ENCODE measurements at regions not wholly inside any gene's neighbourhood (a gene's known extent, or its start where the extent isn't known, plus 50 kb on each side); places are given as distances from the start of the nearest gene placed in this dataset.

GRCh38 chr13:76634431-76635191 lies 251.6 kb downstream of the KCTD12 start:
- no peak overlapping the region for H3K4me3 ChIP-seq (ENCODE audit: low read depth, low read length, poor library complexity, severe bottlenecking)
- POLR2A ChIA-PET (ENCODE audit: low non-redundant PET): no interaction called here
- intact Hi-C loops (cut with micrococcal nuclease; ENCODE audit: unreplicated experiment): no loop called here
- H3K27ac ChIP-seq (ENCODE audit: low read depth, low read length, poor library complexity, severe bottlenecking): no peak overlapping the region
- H3K27me3 ChIP-seq (replicated peaks; ENCODE audit: insufficient read depth, low read depth, low read length, poor library complexity): no peaks in the 10 kb centered on the region
- no peaks in the 10 kb centered on the region for H3K9me3 ChIP-seq (ENCODE audit: low read depth, low read length, poor library complexity, severe bottlenecking)
- BruUV-seq (replicated peaks): no TSS peak
- CTCF ChIA-PET: no interaction called here
- H3K4me1 ChIP-seq (ENCODE audit: insufficient read depth, low read length, poor library complexity, severe bottlenecking): peaks cover 7% of the 10 kb centered on the region
- no peak for TF ChIP-seq CTCF (conservative IDR thresholded peaks at IDR 0.05; ENCODE audit: low read depth, low read length)
- TF ChIP-seq EZH2 (IDR thresholded peaks at IDR 0.05; ENCODE audit: borderline replicate concordance, low read depth, low read length, poor library complexity, severe bottlenecking): no peak
- H3K36me3 ChIP-seq (ENCODE audit: insufficient read depth, low read length, poor library complexity, severe bottlenecking): no peaks in the 10 kb centered on the region
- DNase-seq (ENCODE audit: low spot score): no peak

GRCh38 chr13:76632401-76633044 lies 253.7 kb downstream of the KCTD12 start:
- BruUV-seq (replicated peaks): no TSS peak
- Histone ChIP-seq H3K9me3 (ENCODE audit: low read depth, low read length, poor library complexity, severe bottlenecking) (no peaks in the 10 kb centered on the region), H3K36me3 (ENCODE audit: insufficient read depth, low read length, poor library complexity, severe bottlenecking) (no peaks in the 10 kb centered on the region), H3K27me3 (replicated peaks; ENCODE audit: insufficient read depth, low read depth, low read length, poor library complexity) (no peaks in the 10 kb centered on the region), H3K27ac (ENCODE audit: low read depth, low read length, poor library complexity, severe bottlenecking) (no peak overlapping the region), H3K4me3 (ENCODE audit: low read depth, low read length, poor library complexity, severe bottlenecking) (no peak overlapping the region), H3K4me1 (ENCODE audit: insufficient read depth, low read length, poor library complexity, severe bottlenecking) (no peaks in the 10 kb centered on the region)
- no peak for DNase-seq (ENCODE audit: low spot score)
- intact Hi-C loops (cut with micrococcal nuclease; ENCODE audit: unreplicated experiment): no loop called here
- no peak for TF ChIP-seq CTCF (conservative IDR thresholded peaks at IDR 0.05; ENCODE audit: low read depth, low read length)
- no peak for TF ChIP-seq EZH2 (IDR thresholded peaks at IDR 0.05; ENCODE audit: borderline replicate concordance, low read depth, low read length, poor library complexity, severe bottlenecking)
- CTCF ChIA-PET: no interaction called here
- POLR2A ChIA-PET (ENCODE audit: low non-redundant PET): no interaction called here

GRCh38 chr13:76630629-76631230 lies 255.5 kb downstream of the KCTD12 start:
- no peak overlapping the region for H3K27ac ChIP-seq (ENCODE audit: low read depth, low read length, poor library complexity, severe bottlenecking)
- no peaks in the 10 kb centered on the region for H3K4me1 ChIP-seq (ENCODE audit: insufficient read depth, low read length, poor library complexity, severe bottlenecking)
- H3K4me3 ChIP-seq (ENCODE audit: low read depth, low read length, poor library complexity, severe bottlenecking): no peak overlapping the region
- no peak for DNase-seq (ENCODE audit: low spot score)
- no peaks in the 10 kb centered on the region for H3K27me3 ChIP-seq (replicated peaks; ENCODE audit: insufficient read depth, low read depth, low read length, poor library complexity)
- no peaks in the 10 kb centered on the region for H3K9me3 ChIP-seq (ENCODE audit: low read depth, low read length, poor library complexity, severe bottlenecking)
- ChIA-PET CTCF (no interaction called here), POLR2A (ENCODE audit: low non-redundant PET) (no interaction called here)
- intact Hi-C loops (cut with micrococcal nuclease; ENCODE audit: unreplicated experiment): no loop called here
- H3K36me3 ChIP-seq (ENCODE audit: insufficient read depth, low read length, poor library complexity, severe bottlenecking): no peaks in the 10 kb centered on the region
- no TSS peak for BruUV-seq (replicated peaks)
- TF ChIP-seq EZH2 (IDR thresholded peaks at IDR 0.05; ENCODE audit: borderline replicate concordance, low read depth, low read length, poor library complexity, severe bottlenecking) (no peak), CTCF (conservative IDR thresholded peaks at IDR 0.05; ENCODE audit: low read depth, low read length) (no peak)

Data from A673 (cell line).